ENCODE measurements at regions not wholly inside any gene's neighbourhood (a gene's known extent, or its start where the extent isn't known, plus 50 kb on each side); places are given as distances from the start of the nearest gene placed in this dataset.

- Mint-ChIP-seq H3K36me3 (ENCODE audit: low read depth) (no peaks in the 10 kb centered on the region), H3K9me3 (no peaks in the 10 kb centered on the region), H3K27me3 (peaks cover 7% of the 10 kb centered on the region), H3K4me1 (ENCODE audit: low read depth) (no peaks in the 10 kb centered on the region), H3K27ac (no peak overlapping the region), H3K4me3 (no peak overlapping the region)
- DNase-seq: no peak
Observed at GRCh38 chr10:124213899-124214510, 120.6 kb upstream of the CHST15 start.

- H3K4me3 Mint-ChIP-seq: no peak overlapping the region
- no peak for DNase-seq
- H3K9me3 Mint-ChIP-seq: no peaks in the 10 kb centered on the region
- no peaks in the 10 kb centered on the region for H3K36me3 Mint-ChIP-seq (ENCODE audit: low read depth)
- no peaks in the 10 kb centered on the region for H3K4me1 Mint-ChIP-seq (ENCODE audit: low read depth)
- H3K27ac Mint-ChIP-seq: no peak overlapping the region
- H3K27me3 Mint-ChIP-seq: peaks cover 5% of the 10 kb centered on the region
Observed at GRCh38 chr10:124213471-124213870, 120.1 kb upstream of the CHST15 start.

- H3K36me3 Mint-ChIP-seq (ENCODE audit: low read depth): no peaks in the 10 kb centered on the region
- H3K9me3 Mint-ChIP-seq: no peaks in the 10 kb centered on the region
- H3K4me1 Mint-ChIP-seq (ENCODE audit: low read depth): no peaks in the 10 kb centered on the region
- H3K27me3 Mint-ChIP-seq: peaks cover 5% of the 10 kb centered on the region
- no peak for DNase-seq
- H3K27ac Mint-ChIP-seq: no peak overlapping the region
- H3K4me3 Mint-ChIP-seq: no peak overlapping the region
Observed at GRCh38 chr10:124212702-124213101, 119.3 kb upstream of the CHST15 start.

GRCh38 chr10:124211921-124212320 lies 118.5 kb upstream of the CHST15 start:
- no peak for DNase-seq
- Mint-ChIP-seq H3K9me3 (peaks cover 2% of the 10 kb centered on the region), H3K27ac (no peak overlapping the region), H3K36me3 (ENCODE audit: low read depth) (no peaks in the 10 kb centered on the region), H3K27me3 (no peaks in the 10 kb centered on the region), H3K4me1 (ENCODE audit: low read depth) (no peaks in the 10 kb centered on the region), H3K4me3 (no peak overlapping the region)

- Mint-ChIP-seq H3K4me1 (ENCODE audit: low read depth) (no peaks in the 10 kb centered on the region), H3K27ac (no peak overlapping the region), H3K27me3 (no peaks in the 10 kb centered on the region), H3K9me3 (peaks cover 2% of the 10 kb centered on the region), H3K4me3 (no peak overlapping the region), H3K36me3 (ENCODE audit: low read depth) (no peaks in the 10 kb centered on the region)
- DNase-seq: no peak
Observed at GRCh38 chr10:124210263-124210662, 116.9 kb upstream of the CHST15 start.

GRCh38 chr10:124207391-124207790 lies 114.0 kb upstream of the CHST15 start:
- no peaks in the 10 kb centered on the region for H3K27me3 Mint-ChIP-seq
- H3K27ac Mint-ChIP-seq: no peak overlapping the region
- H3K4me3 Mint-ChIP-seq: no peak overlapping the region
- no peak for DNase-seq
- peaks cover 2% of the 10 kb centered on the region for H3K9me3 Mint-ChIP-seq
- no peaks in the 10 kb centered on the region for H3K36me3 Mint-ChIP-seq (ENCODE audit: low read depth)
- H3K4me1 Mint-ChIP-seq (ENCODE audit: low read depth): no peaks in the 10 kb centered on the region

- Mint-ChIP-seq H3K9me3 (peaks cover 2% of the 10 kb centered on the region), H3K36me3 (ENCODE audit: low read depth) (no peaks in the 10 kb centered on the region), H3K27ac (no peak overlapping the region), H3K4me1 (ENCODE audit: low read depth) (no peaks in the 10 kb centered on the region), H3K4me3 (no peak overlapping the region), H3K27me3 (no peaks in the 10 kb centered on the region)
- no peak for DNase-seq
Observed at GRCh38 chr10:124206616-124207015, 113.2 kb upstream of the CHST15 start.

GRCh38 chr10:124205432-124205831 lies 112.0 kb upstream of the CHST15 start:
- Mint-ChIP-seq H3K27me3 (no peaks in the 10 kb centered on the region), H3K4me3 (no peak overlapping the region), H3K9me3 (peaks cover 2% of the 10 kb centered on the region), H3K36me3 (ENCODE audit: low read depth) (no peaks in the 10 kb centered on the region), H3K27ac (no peak overlapping the region), H3K4me1 (ENCODE audit: low read depth) (no peaks in the 10 kb centered on the region)
- DNase-seq: no peak

- H3K9me3 Mint-ChIP-seq: peaks cover 2% of the 10 kb centered on the region
- no peak overlapping the region for H3K27ac Mint-ChIP-seq
Observed at GRCh38 chr10:124204726-124205125, 111.3 kb upstream of the CHST15 start.

GRCh38 chr10:124200011-124200410 lies 106.6 kb upstream of the CHST15 start:
- no peak for DNase-seq
- Mint-ChIP-seq H3K36me3 (ENCODE audit: low read depth) (no peaks in the 10 kb centered on the region), H3K27ac (no peak overlapping the region), H3K4me1 (ENCODE audit: low read depth) (no peaks in the 10 kb centered on the region), H3K27me3 (peaks cover 7% of the 10 kb centered on the region), H3K9me3 (no peaks in the 10 kb centered on the region), H3K4me3 (no peak overlapping the region)

More at GRCh38 chr10:124204726-124205125, 111.3 kb upstream of the CHST15 start:
- Mint-ChIP-seq H3K27me3 (no peaks in the 10 kb centered on the region), H3K36me3 (ENCODE audit: low read depth) (no peaks in the 10 kb centered on the region), H3K4me3 (no peak overlapping the region), H3K4me1 (ENCODE audit: low read depth) (no peaks in the 10 kb centered on the region)
- DNase-seq: no peak

- no peak overlapping the region for H3K27ac Mint-ChIP-seq
- no peaks in the 10 kb centered on the region for H3K4me1 Mint-ChIP-seq (ENCODE audit: low read depth)
Observed at GRCh38 chr10:124198871-124199270, 105.5 kb upstream of the CHST15 start.

GRCh38 chr10:124198125-124198501 lies 104.7 kb upstream of the CHST15 start:
- Mint-ChIP-seq H3K27me3 (peaks cover 10% of the 10 kb centered on the region), H3K4me3 (no peak overlapping the region), H3K9me3 (no peaks in the 10 kb centered on the region), H3K36me3 (ENCODE audit: low read depth) (no peaks in the 10 kb centered on the region), H3K27ac (no peak overlapping the region), H3K4me1 (ENCODE audit: low read depth) (no peaks in the 10 kb centered on the region)
- DNase-seq: no peak

More at GRCh38 chr10:124198871-124199270, 105.5 kb upstream of the CHST15 start:
- no peaks in the 10 kb centered on the region for H3K9me3 Mint-ChIP-seq
- DNase-seq: no peak
- no peaks in the 10 kb centered on the region for H3K36me3 Mint-ChIP-seq (ENCODE audit: low read depth)
- H3K27me3 Mint-ChIP-seq: peaks cover 7% of the 10 kb centered on the region
- H3K4me3 Mint-ChIP-seq: no peak overlapping the region

- Mint-ChIP-seq H3K4me1 (ENCODE audit: low read depth) (no peaks in the 10 kb centered on the region), H3K27ac (no peak overlapping the region), H3K4me3 (no peak overlapping the region), H3K27me3 (peaks cover 14% of the 10 kb centered on the region), H3K9me3 (no peaks in the 10 kb centered on the region), H3K36me3 (ENCODE audit: low read depth) (no peaks in the 10 kb centered on the region)
- DNase-seq: no peak
Observed at GRCh38 chr10:124197371-124198124, 104.2 kb upstream of the CHST15 start.

GRCh38 chr10:124196659-124197058 lies 103.3 kb upstream of the CHST15 start:
- no peak for DNase-seq
- Mint-ChIP-seq H3K27ac (no peak overlapping the region), H3K27me3 (peaks cover 21% of the 10 kb centered on the region), H3K4me1 (ENCODE audit: low read depth) (no peaks in the 10 kb centered on the region), H3K9me3 (no peaks in the 10 kb centered on the region), H3K36me3 (ENCODE audit: low read depth) (no peaks in the 10 kb centered on the region), H3K4me3 (no peak overlapping the region)

- no peaks in the 10 kb centered on the region for H3K9me3 Mint-ChIP-seq
- H3K4me3 Mint-ChIP-seq: no peak overlapping the region
- no peaks in the 10 kb centered on the region for H3K4me1 Mint-ChIP-seq (ENCODE audit: low read depth)
- DNase-seq: no peak
- H3K27me3 Mint-ChIP-seq: peaks cover 29% of the 10 kb centered on the region
- H3K27ac Mint-ChIP-seq: no peak overlapping the region
- no peaks in the 10 kb centered on the region for H3K36me3 Mint-ChIP-seq (ENCODE audit: low read depth)
Observed at GRCh38 chr10:124194199-124194824, 100.9 kb upstream of the CHST15 start.

Data from activated T-cell treated with anti-CD3 and anti-CD28 coated beads, Interleukin-2, amount 50 U/mL, for 24 hours (primary cell).